GM12872 (cell line): ENCODE measurements at regions not wholly inside any gene's neighbourhood (a gene's known extent, or its start where the extent isn't known, plus 50 kb on each side); places are given as distances from the start of the nearest gene placed in this dataset.

Experiments used
- CTCF ChIP-seq: IDR thresholded peaks from 3 replicates; pipeline ENCODE4 v1.5.1; 2011; ENCODE audit warnings: low read depth, mild to moderate bottlenecking, low read length, moderate library complexity; ENCODE audit not compliant: insufficient read depth

GRCh38 chr1:182003953-182004586, 57.4 kb downstream of the ZNF648 start:
- no peak for TF ChIP-seq CTCF

- no peak for TF ChIP-seq CTCF
These were observed 58.3 kb downstream of the ZNF648 start for GRCh38 chr1:182003025-182003725.

- no peak for TF ChIP-seq CTCF
These were observed 58.9 kb downstream of the ZNF648 start for GRCh38 chr1:182002570-182002969.

- no peak for TF ChIP-seq CTCF
These were observed 62.7 kb downstream of the ZNF648 start for GRCh38 chr1:181998858-181999257.

- TF ChIP-seq CTCF = no peak
These were observed 69.4 kb downstream of the ZNF648 start for GRCh38 chr1:181992072-181992471.

DNA sequence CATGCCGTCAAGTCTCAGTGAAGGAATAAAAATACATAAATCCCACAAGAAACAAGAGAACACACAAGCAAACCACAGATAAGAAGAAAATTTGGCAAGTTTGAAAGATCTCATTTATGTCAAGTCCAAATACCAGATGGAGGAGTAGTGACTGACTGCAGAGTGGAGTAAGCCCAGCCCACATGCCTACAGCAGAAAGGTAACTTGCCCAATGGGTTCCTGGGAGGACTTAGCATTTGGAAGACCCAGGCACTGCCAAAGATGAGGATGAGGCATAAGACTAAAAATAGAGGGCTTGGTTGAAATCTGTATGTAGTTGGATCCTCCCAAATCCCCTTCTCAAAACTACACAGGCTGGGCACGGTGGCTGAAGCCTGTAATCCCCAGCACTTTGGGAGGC, 70.8 kb downstream of the ZNF648 start:
- no peak for TF ChIP-seq CTCF

DNA sequence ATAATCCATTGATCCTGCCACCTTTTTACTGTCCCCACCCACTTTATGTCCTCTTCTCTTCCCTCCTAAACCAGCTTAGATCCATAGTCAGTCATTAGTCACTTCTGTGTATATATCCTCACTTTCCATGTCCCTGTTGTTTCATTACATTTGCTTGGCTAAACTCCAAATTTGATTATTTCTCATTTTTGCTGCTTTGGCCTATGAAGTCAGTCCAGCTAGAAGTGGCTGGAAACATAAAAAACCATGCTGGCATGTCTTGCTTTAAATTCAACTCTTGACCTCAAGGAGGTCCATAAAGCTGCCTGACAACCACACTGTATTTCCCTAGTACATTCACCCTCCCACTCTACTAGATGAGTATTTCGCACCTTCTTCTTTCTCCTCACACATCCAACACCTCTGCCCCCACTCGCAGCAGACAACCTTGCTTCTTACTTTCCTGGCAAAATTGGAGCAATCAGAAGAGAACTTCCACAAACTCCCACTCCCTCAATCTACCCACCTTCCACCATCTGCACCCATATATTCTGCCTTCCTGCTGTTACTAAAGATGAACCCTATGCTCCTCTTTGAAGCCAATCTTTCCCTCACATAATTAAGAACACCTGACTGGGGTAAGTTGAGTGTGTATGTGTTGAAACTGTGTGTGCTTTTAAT, 72.1 kb downstream of the ZNF648 start:
- no peak for TF ChIP-seq CTCF
